GM18511 (cell line): ENCODE measurements at regions not wholly inside any gene's neighbourhood (a gene's known extent, or its start where the extent isn't known, plus 50 kb on each side); places are given as distances from the start of the nearest gene placed in this dataset.

Experiments used
- ATAC-seq: cut with Tn5 transposase; IDR thresholded peaks from one replicate; pipeline ENCODE4 v1.9.1; 2021; ENCODE audit warnings: mild to moderate bottlenecking, moderate library complexity; ENCODE audit not compliant: unreplicated experiment

- no peak for ATAC-seq
These were observed 171.2 kb upstream of the NCK2 start for GRCh38 chr2:105573490-105573889.

- no peak for ATAC-seq
These were observed 172.7 kb upstream of the FHL2 start for GRCh38 chr2:105571445-105571987.

DNA sequence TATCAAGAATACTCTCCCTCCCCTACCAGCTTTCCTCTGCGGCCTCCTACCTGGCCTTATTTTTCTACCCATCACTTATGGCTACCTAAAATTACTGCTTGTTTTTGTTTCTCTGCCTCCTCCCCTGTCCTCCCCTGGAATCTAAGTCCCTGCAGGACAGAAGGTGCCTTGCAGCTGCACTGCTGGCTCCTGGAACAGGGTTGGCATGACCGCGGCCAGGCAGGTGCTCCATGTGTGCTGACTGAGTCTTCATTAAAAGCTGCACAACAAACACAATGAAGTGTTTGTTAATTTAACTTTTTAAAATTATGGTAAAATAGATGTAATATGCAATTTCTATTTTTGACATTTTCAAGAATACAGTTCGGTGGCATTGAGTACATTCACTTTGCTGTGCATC, 171.9 kb upstream of the FHL2 start:
- no peak for ATAC-seq

DNA sequence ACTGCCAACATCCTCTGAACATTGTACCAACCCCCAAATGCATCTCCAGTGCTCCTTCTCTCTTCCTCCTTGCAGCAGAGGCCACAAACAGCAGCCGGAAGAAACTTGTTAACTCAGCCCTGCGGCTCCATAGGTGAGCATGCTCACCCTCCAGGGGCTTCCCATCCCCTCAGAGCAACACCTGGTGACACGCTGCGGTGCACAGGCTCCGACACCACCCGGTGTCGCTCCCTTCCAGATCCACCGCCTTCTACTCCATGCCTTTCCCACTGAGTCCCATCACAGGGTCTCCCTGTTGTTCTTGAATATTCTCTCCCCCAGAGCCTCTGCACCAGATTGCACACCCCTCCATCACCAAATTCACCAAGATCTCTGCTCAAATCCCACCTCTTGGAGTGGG, 171.5 kb upstream of the FHL2 start:
- no peak for ATAC-seq

DNA sequence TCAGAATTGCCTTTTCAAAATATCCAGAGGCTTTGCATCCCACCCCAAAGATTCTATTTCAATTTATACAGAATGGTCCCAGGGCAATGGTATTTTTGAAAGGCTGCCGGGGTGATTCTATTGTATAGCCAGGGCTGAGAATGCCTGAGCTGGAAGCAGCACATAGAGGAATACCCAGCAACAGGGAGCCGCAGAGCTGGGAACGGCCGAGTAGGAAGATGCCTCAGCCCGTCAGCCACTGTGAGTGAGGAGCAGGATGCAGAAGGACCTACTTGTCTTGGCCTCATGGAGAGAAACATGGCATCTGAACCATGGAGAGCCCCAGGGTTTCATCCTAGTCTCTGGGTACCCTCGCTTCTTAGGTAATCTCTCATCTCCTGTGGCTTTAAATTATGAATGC, 170.8 kb upstream of the FHL2 start:
- ATAC-seq = no peak

DNA sequence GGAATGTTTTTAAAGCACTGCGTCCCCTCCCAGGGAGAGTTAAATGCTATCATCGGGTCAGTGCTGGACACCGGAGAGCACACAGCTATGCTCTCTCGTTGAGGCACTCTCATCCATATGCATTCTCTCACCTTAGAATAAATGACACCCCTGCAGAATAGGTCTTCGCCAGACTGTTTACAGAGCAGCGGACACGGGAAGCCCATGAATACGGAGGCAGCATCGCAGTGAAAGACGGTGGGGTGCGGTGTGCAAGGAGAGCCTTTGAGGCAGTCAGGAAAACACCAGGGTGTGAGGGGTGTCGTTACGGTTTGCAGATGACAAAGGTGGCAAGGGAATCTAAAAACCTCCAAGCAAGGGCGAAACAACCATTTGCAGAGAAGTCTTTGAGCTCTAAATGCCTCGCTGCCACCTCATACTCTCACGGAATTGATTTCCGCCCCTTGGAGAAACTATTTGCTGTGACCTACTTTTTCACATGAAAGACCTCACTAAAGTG, 169.2 kb upstream of the FHL2 start:
- ATAC-seq = no peak

DNA sequence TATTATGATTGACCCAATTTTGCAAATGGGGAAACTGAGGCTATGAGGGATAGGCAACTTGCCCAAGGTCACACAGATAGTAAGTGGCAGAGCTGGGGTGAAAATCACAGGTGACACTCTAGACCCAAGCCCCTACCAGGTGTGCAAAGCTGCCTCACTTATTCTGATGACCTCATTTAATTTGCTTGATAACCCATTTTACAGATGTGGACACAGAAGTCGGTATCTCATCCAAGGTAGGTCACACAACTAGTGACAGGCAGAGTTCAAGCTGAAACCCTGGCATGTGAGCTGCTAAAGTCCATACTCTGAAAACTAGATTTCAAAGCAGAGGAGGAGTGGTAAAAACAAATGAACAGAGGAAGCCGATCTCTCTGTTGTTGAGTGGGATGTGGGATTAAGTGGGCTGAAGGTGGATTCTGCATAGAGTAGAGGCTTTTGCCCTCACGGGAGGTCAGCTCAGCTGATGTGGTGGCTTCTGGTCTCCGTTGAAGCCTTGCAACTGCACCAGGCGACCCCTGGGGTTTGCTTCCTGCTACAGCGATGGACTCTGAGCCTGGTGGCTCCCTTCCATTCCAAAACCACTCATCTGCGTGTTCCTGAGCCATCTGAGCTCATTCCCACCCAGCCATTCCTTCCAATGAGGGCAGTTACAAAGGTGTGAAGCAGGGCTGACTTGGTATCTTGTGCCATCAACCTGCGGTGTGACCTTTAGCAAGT, 164.3 kb upstream of the FHL2 start:
- no peak for ATAC-seq

GRCh38 chr2:105561401-105561800, 162.6 kb upstream of the FHL2 start:
- no peak for ATAC-seq

DNA sequence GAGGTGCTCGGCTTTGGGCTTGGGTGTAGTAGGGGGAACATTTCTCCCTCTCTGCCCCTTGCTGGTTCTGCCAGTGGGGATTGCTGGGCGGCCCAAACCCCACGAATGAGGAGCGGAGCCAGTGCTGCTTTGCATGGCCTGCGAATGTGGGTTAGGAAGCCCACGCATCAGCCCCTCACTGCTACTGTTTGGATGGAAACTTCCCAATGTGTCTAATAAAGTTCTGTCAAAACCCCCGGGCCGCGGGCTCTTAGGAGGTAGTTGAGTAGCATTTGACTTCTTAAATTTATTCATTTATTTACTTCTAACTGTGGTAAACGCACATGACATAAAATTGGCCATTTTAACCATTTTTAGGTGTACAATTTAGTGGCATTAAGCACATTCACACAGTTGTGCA, 161.3 kb upstream of the FHL2 start:
- ATAC-seq = no peak

DNA sequence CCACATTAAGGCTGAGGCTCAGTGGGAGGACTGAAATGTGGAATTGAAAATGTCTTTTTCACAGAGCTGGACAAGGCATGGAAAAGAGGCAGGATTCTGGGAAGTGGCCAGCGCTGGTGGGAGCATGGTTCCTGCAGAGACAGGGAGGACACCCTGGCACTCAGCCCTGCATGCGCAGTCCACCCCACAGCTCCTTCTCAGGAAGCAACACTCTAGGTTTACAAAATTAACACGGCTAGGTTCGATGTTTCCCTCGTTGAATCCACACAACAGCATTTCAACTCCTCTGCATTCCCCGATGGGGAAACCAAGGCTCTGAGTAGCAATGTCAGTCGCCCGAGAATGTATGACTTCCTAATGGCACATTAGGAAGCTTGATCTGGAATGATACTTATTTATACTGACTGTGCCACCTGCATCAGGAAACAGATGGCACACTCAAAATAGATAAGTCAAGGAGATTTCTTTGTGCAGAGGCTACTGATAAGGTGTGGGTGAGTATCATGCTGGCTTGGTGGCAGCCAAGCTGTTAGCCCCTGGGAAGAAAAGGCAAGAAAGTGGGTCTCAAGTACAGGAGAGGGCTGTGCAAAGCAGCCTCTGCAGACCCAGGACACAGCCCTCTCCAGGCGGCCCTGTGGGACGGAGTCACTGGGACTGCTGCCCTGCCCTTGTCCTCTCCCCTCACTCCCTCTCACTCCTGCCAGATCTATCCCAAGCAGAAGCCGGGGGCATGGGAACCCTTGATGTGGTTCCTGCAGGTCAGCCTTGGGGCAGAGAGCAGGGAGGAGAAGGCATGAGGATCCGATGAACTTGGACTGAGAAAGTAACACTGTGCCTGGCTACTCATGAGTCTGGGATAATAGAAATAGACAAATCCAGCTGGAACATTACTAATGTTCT, 158.4 kb upstream of the FHL2 start:
- no peak for ATAC-seq

- ATAC-seq = no peak
These were observed 157.5 kb upstream of the FHL2 start for GRCh38 chr2:105556366-105556765.

GRCh38 chr2:105554235-105554634, 155.4 kb upstream of the FHL2 start:
- no peak for ATAC-seq

DNA sequence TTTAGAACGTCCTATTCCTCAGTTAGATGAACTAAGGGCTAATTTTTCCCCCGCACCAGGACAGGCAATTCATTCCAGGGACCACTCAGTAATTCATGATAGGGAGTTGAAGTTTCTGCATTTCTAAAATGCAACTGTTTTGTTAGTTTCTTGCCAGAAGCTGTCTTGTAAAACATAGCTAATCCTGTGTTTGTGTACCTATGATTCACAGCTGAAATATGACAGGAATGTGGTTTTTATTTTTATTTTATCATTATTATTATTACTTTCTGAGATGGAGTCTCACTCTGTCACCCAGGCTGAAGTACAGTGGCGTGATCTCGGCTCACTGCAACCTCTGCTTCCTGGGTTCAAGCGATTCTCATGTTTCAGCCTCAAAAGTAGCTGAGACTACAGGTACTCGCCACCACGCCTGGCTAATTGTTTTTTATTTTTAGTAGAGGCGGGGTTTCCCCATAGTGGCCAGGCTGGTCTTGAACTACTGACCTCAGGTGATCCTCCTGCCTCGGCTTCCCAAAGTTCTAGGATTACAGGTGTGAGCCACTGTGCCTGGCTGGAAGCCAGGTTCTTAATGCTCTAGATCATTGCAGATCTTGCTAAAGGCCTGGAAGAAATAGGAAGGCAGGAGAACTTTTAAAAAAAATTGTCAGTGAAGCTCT, 154.8 kb upstream of the FHL2 start:
- ATAC-seq = no peak

DNA sequence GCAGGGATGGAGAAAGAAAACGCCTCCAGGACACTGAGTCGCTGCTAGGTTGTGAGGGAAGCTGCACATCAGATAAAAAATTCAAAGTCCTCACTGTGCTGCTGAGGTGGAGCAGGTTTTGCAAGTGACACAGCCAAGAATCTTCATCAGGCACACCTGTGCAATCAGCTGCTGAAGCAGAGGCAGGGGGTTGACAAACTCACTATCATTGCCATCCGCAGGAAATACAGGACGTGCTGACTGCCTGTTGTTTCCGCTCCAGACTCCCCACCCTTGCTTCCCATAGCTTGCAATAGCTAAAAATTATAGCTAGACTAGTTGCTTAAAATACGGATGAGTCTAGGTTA, 147.8 kb upstream of the FHL2 start:
- ATAC-seq = no peak

DNA sequence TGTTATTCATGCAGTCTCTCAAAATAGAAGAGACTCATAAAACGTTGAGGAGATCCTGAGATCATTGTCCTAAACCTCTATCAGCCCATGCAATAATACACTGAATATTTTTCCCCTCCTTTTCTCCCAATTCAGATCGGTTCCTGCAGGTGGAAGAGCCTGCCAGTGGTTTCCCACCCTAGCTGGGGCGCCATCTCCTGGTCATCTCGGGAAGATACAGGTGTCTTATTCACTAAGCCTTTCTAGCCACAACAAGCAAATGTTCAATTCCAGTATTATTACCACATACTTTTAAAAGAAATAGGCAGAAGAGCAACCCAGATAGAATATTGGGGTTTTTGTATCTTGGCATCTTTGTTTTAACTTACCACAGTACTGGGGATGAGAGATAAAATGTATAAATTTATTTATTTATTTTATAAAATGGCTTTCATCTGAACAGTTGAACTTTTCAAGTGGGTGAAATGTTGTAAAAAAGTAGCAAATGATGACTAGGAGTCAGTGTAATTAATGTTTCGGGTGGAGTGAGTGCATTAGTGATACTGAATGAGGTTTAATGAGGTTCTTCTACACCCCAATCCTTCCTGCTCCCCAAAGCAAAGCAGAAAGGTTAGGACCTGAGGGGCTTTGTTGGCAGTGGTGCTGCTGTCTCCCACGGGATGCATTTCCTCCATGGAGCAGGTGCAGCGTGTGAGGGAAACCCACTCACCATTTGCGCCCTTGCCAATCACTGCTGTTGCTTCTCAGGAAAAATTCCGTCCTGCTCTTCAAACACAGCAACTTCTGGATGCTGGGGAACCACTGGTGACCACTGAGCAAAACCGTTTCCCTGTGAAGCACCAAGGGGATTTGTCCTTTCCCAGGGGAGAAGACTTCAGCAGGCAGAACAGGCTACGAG, 147.1 kb upstream of the FHL2 start:
- ATAC-seq = peak; percentile 76

DNA sequence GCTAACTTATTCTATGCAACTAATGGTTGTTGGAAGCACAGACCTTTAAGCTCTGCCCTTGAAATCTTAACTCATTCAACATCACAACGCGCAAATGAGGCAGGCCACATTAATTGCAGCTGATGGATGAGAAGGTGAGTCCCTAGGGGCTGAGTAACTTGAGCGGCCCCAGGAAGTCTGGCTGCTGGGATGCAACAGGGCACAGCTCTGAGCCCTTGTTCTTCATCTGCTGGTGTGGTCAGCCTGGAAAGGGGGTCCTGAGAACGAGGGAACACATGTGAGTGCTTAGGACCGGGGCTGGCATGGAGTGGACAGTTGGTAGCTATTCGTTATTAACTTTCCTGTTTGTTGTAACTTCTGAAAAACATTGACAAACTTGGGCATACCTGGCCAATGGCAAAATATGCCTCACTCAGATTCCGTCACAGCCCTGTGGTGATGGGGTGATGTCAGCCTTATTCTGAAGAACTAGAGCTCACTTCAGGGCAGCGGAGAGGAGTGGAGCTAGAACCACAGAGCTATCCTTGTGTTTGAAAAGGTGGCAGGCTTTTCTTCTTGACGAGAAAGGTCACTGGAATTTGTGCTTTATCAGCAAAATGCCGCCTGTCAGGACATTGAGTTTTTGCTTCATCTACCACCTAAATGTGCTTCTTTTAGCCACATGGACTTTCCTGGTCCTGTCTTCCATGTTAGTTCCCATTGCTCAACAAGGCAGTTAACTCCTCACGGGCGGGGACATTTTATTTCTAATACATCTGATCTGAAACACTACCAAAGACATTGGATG, 145.9 kb upstream of the FHL2 start:
- ATAC-seq = no peak

DNA sequence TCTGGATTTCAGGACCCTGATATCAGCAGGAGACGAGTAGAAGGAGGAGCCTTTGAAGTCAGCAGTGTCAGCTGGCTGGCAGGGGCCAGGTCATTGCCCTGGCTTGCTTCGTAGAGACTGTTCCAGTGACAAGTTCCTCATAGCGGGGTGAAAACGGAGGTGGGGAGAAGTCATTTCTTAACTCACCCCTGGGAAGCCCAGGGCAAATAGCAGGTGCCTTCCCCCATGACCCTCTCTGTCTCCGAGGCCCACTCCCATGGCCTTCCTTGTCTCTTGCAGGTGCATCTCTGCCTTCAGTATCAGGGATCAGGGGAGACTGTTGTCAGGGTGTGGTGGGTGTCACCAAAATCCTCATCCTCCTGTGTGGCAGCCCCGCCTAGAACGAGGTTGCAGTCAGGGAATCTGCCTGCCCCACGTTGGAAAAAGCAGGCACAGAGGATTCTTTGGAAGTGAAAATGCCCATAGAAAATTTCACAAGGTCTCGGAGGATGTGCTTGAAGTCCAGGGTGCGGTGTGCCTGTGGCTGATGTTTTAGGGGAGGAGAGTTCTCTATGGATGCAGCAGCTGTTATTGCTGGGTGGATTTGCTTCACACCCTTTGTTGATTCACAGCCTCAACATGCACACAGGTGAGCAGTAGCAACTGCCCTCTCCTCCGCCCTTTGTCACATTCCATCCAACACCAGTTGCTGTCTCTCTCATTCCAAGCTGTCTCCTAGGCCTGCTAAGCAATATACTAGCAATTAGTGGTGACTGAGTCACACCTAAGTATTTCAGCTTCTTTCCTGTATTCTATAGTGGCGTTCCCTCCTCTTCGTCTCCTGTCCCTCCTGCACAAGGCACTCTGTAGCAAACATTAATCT, 142.6 kb upstream of the FHL2 start:
- ATAC-seq = no peak

- ATAC-seq = no peak
These were observed 141.8 kb upstream of the FHL2 start for GRCh38 chr2:105540642-105541041.

GRCh38 chr2:105539331-105539730, 140.5 kb upstream of the FHL2 start:
- no peak for ATAC-seq
